Activated CD8-positive, alpha-beta memory T cell treated with anti-CD3 and anti-CD28 coated beads, Interleukin-2, amount 50 U/mL, for 48 hours (primary cell): ENCODE measurements at regions not wholly inside any gene's neighbourhood (a gene's known extent, or its start where the extent isn't known, plus 50 kb on each side); places are given as distances from the start of the nearest gene placed in this dataset.
"Not testable (repeated sequence)": the region's sequence is repeated elsewhere in the genome, so short reads cannot be mapped to it uniquely, and the experiment has no call there.

Source experiments
- DNase-seq: peaks from one replicate; pipeline ENCODE4 v3.0.0-alpha.2; 2020

GRCh38 chr1:96220651-96221050 lies 500.9 kb upstream of the PTBP2 start:
- DNase-seq: no peak

GRCh38 chr1:96222701-96223100 lies 498.9 kb upstream of the PTBP2 start:
- DNase-seq: no peak

DNA sequence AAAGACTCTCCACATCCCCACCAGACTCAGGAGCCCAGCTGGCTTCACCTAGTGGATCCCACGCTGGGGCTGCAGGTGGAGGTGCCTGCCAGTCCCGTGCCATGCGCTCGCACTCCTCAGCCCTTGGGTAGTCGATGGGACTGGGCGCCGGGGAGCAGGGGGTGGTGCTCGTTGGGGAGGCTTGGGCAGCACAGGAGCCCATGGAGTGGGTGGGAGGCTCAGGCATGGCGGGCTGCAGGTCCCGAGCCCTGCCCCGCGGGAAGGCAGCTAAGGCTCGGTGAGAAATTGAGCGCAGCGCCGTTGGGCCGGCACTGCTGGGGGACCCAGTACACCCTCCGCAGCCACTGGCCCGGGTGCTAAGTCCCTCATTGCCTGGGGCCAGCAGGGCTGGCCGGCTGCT lies 497.4 kb upstream of the PTBP2 start:
- DNase-seq: not testable (repeated sequence)

DNA sequence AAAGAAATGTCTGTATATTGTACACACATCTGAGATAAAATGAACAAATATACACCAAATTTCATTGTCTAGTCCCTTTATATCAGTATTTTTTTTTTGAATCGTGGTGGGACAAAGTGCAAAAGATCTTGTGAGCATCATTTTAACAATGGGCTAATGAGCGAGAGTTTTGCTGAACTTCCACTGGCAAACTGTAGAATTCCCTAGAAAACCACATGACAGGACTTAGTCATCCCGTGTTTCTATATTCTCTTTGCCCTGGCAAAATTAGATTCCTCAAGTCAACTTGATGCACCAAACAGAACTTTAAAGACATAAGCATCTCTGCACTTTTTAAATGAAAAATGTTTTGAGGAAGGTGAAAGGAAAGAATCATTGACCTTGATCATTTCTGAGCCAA lies 488.2 kb upstream of the PTBP2 start:
- DNase-seq: no peak

DNA sequence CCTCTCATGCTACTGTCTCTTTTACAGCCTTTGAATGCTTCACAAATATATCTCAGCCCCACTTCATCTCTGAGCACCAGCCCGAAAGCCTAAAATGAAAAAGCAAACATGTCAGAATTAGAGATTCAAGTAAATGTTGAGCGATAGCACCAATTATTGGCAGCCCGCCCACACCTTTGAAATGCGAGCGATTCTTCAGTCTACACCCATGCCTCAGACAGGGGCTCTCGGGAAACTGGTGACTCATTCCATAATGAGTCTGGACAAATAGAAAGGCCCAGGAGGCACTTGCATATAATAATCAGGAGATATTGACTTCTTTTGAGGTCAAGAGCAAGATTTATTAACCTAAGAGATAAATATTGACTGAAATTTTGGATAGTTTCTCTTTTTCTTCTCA lies 487.3 kb upstream of the PTBP2 start:
- DNase-seq: no peak

GRCh38 chr1:96236156-96236739 lies 485.3 kb upstream of the PTBP2 start:
- DNase-seq: no peak

GRCh38 chr1:96238426-96238825 lies 483.2 kb upstream of the PTBP2 start:
- DNase-seq: no peak

- no peak for DNase-seq
Observed at GRCh38 chr1:96240438-96240837, 481.1 kb upstream of the PTBP2 start.

GRCh38 chr1:96253246-96254035 lies 468.1 kb upstream of the PTBP2 start:
- DNase-seq: no peak

DNA sequence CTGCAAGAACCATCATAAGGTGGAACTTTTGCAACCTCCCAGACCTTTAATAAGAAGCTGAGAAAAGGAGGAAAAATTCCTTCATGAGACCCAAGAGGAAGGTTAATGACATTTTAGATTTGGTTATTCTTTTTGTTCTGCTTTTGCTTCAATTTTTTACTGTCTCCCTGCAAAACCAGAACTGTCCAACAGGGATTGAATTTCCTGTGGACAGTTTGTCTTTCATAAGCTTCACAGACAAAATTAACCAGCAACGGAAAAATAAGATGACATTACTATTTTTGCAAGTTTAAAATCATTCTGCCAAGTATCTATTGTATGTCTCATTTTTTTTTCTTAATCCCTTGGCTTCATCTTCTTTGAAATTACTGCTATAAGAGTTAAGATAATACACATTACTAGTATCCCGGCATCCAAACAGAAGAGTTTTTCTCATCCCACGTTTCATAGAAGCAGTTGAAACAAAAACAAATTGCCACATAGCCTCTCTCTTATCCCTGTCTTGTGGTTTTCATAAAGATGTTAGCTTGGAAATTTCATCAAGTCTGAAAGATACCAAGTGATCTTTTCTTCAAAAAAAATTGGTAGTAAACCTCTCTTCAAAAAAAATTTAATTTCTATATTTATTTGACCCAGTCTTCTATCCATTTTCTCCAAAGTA lies 465.3 kb upstream of the PTBP2 start:
- no peak for DNase-seq

DNA sequence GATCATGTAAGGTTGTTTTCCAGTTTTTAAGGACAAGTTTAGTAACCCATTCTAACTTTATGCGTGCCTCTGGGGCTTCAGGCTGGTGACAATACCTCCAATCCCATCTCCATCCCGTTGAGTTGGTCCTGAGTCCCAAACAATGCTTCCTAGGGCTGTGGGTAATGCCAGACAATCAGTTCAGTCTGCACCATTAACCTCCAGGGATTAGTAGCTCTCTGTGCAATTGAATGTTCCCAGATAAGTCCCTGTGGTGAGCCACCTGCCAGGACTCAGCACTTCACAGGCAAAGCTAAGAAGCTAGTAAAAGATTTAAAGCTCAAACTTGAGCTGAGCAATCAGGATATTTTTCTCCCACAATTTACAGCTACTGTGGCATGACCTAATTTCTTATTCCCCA lies 462.2 kb upstream of the PTBP2 start:
- DNase-seq: no peak

GRCh38 chr1:96281491-96281890 lies 440.1 kb upstream of the PTBP2 start:
- DNase-seq: no peak

- no peak for DNase-seq
Observed at GRCh38 chr1:96290033-96290432, 431.6 kb upstream of the PTBP2 start.

GRCh38 chr1:96290801-96291200 lies 430.8 kb upstream of the PTBP2 start:
- DNase-seq: no peak

- no peak for DNase-seq
Observed at GRCh38 chr1:96291468-96291867, 430.1 kb upstream of the PTBP2 start.

- no peak for DNase-seq
Observed at GRCh38 chr1:96292141-96292540, 429.4 kb upstream of the PTBP2 start.

DNA sequence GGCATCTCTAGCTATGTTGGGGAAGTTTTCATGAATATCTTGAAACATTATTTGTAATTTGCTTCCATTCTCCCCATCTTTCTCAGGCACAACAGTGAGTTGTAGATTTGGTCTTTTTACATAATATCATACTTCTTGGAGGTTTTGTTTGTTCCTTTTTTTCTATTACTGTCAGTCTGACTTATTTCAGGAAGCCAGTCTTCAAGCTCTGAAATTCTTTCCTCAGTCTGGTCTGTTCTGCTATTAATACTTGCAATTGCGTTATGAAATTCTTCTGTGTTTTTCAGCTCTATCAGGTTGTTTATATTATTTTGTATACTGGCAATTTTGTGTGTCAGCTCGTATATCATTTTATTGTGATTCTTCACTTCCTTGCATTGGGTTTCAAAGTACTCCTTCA lies 424.6 kb upstream of the PTBP2 start:
- DNase-seq: no peak

- DNase-seq: no peak
Observed at GRCh38 chr1:96306809-96307560, 414.6 kb upstream of the PTBP2 start.

DNA sequence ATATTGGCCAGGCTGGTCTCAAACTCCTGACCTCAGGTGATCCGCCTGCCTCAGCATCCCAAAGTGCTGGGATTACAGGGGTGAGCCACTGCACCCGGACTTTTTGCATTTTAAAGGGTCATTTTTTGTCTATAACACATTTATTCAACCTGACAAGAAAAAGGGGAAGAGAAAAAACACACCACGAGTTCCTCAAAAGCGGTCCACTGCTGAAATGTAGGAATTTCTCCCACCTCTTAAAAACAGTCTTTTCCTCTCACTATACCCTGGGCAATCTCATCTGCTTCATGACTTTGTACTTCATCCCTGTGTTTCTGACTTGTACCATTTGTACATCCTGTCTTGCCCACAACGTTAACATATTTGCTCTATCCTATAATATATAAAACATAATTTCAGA lies 413.3 kb upstream of the PTBP2 start:
- no peak for DNase-seq

DNA sequence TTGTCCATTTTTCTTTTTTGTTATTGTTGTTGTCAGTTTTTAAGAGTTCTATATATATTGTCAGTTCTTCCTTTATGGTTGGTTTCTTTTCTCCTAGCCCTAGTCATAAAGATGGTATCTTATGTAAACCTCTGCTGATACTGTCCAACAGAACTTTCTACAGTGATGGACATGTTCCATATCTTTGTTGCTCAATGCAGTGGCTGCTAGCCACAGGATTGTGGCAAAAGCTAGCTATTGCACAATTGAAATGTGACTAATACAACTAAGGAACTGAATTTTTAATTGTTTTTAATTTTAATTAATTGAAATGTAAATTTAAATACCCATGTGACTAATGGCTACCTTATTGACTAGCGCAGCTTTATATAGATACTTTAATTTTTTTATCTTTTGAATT lies 411.8 kb upstream of the PTBP2 start:
- no peak for DNase-seq

DNA sequence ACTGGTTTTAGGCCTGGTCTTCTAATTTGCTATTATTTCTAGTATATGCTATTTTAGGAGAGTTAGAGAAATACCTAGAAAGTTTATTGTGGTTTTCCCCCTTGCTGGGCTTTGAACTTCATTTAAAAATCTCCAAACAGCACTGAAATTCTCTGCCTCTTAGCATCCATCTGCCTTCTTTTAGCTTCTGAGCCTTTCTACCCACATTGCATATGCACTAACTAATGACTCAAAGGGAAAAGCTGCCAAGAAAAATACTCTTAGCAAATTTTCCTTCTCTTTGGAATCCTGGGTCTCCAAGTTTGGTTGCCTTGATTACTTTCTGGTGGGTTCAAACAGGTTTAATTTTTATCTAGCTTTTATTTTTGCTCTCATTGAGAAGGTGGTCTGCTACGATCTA lies 408.4 kb upstream of the PTBP2 start:
- no peak for DNase-seq

DNA sequence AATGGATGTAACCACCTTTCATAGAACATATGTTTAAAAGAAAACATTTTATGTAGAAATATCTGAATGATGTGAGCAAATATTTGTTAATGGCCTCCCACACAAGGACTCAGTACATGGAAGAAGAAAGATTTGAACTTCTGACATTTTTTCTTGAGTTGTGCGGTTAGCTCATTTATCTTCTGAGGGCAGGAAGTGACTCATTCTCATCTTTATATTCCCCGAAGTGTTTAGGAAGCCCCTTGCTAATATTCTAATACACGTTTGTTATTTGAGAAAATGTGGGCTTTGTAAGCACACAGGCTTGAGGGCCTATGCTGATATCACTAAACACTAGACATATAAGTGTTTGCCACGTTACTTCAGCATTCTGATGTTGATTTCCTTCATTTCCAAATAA lies 392.5 kb upstream of the PTBP2 start:
- DNase-seq: no peak

- no peak for DNase-seq
Observed at GRCh38 chr1:96331596-96331995, 390.0 kb upstream of the PTBP2 start.
